ENCODE measurements at regions not wholly inside any gene's neighbourhood (a gene's known extent, or its start where the extent isn't known, plus 50 kb on each side); places are given as distances from the start of the nearest gene placed in this dataset.

DNA sequence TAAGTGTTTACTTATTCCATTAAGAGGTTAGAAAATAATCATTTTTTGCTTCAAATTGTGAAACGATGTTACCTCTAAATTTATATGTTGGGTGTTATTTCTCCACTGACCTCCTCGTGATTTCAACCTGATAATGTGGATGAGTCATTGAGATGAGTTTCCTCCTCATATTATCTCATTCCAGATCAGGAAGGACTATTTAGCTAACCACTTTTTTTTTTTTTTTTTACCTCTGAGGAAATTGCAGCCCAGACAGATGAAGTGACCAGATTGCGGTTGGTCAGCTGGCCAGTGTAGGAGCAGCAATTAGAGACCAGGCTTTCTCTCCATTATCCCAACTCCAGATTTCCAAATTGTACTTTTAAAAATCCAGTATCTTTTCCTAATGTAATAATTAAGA is 248.7 kb downstream of the FZD1 start:
- CTCF ChIA-PET = no interaction called here
- TF ChIP-seq, protein P1, sequence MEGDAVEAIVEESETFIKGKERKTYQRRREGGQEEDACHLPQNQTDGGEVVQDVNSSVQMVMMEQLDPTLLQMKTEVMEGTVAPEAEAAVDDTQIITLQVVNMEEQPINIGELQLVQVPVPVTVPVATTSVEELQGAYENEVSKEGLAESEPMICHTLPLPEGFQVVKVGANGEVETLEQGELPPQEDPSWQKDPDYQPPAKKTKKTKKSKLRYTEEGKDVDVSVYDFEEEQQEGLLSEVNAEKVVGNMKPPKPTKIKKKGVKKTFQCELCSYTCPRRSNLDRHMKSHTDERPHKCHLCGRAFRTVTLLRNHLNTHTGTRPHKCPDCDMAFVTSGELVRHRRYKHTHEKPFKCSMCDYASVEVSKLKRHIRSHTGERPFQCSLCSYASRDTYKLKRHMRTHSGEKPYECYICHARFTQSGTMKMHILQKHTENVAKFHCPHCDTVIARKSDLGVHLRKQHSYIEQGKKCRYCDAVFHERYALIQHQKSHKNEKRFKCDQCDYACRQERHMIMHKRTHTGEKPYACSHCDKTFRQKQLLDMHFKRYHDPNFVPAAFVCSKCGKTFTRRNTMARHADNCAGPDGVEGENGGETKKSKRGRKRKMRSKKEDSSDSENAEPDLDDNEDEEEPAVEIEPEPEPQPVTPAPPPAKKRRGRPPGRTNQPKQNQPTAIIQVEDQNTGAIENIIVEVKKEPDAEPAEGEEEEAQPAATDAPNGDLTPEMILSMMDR (IDR thresholded peaks at IDR 0.05; ENCODE audit: insufficient read depth, low read length, missing control alignments) = no peak
- no peak for DNase-seq (ENCODE audit: low read depth, low spot score)
- H3K4me3 ChIP-seq (ENCODE audit: low read depth, low read length) = no peak overlapping the region
- POLR2A ChIA-PET = no interaction called here

DNA sequence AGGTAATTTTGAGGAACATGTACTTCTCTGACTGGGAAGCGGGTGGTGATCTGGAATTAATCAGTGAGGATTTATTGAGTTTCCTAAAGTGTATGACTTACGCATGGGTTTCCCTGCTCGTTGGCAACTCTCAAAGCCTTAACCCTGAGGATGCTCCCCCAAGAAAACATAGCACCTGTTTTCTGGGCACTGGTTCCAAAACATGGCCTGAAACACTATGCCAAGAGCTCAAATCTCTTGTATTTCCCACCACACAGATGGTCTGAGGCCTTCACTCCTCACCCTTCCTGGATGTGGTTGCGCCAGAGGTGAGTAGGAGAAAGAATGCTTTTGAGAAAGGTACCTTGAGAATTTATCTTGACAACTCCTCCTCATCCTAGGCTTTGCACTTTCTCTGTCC is 250.4 kb downstream of the FZD1 start:
- TF ChIP-seq, protein P1 (IDR thresholded peaks at IDR 0.05; ENCODE audit: insufficient read depth, low read length, missing control alignments) = no peak
- no peak for DNase-seq (ENCODE audit: low read depth, low spot score)
- POLR2A ChIA-PET = no interaction called here
- CTCF ChIA-PET = no interaction called here
- no peak overlapping the region for H3K4me3 ChIP-seq (ENCODE audit: low read depth, low read length)

DNA sequence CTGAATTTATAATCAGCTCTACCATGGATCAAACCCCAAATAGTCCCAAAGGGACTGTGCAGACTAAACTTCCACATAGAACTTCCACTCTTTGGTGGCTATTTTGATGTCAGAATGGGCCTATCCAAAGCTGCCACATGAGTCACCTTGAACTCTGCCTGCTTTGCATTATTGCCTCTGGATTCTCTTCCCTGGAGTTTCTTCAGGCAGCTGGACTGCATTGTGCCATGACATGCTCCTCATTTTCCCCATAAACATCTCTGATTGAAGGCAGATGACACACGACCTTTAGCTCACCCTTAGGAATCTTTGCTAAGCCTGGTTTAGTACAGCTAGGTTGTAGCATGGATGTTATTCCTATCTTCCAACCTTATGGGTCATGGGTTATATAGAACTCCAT is 251.7 kb downstream of the FZD1 start:
- POLR2A ChIA-PET = no interaction called here
- no peak overlapping the region for H3K4me3 ChIP-seq (ENCODE audit: low read depth, low read length)
- TF ChIP-seq, protein P1 (IDR thresholded peaks at IDR 0.05; ENCODE audit: insufficient read depth, low read length, missing control alignments) = no peak
- DNase-seq (ENCODE audit: low read depth, low spot score) = no peak
- CTCF ChIA-PET = no interaction called here

- POLR2A ChIA-PET = no interaction called here
- no peak overlapping the region for H3K4me3 ChIP-seq (ENCODE audit: low read depth, low read length)
- DNase-seq (ENCODE audit: low read depth, low spot score) = no peak
- CTCF ChIA-PET = no interaction called here
- TF ChIP-seq, protein P1 (IDR thresholded peaks at IDR 0.05; ENCODE audit: insufficient read depth, low read length, missing control alignments) = no peak
Observed at GRCh38 chr7:91517201-91517785, 253.1 kb downstream of the FZD1 start.

- POLR2A ChIA-PET = no interaction called here
- no peak for DNase-seq (ENCODE audit: low read depth, low spot score)
- CTCF ChIA-PET = no interaction called here
- TF ChIP-seq, protein P1 (IDR thresholded peaks at IDR 0.05; ENCODE audit: insufficient read depth, low read length, missing control alignments) = no peak
- H3K4me3 ChIP-seq (ENCODE audit: low read depth, low read length) = no peak overlapping the region
Observed at GRCh38 chr7:91518058-91518457, 253.8 kb downstream of the FZD1 start.

GRCh38 chr7:91519241-91520158 is 255.3 kb downstream of the FZD1 start:
- no peak overlapping the region for H3K4me3 ChIP-seq (ENCODE audit: low read depth, low read length)
- TF ChIP-seq, protein P1 (IDR thresholded peaks at IDR 0.05; ENCODE audit: insufficient read depth, low read length, missing control alignments) = no peak
- ChIA-PET CTCF (no interaction called here), POLR2A (no interaction called here)
- no peak for DNase-seq (ENCODE audit: low read depth, low spot score)

Data from AG04449 (cell line).